NT2/D1 (cell line): ENCODE measurements at regions not wholly inside any gene's neighbourhood (a gene's known extent, or its start where the extent isn't known, plus 50 kb on each side); places are given as distances from the start of the nearest gene placed in this dataset.

Experiments
- SUZ12 ChIP-seq: IDR thresholded peaks from 2 replicates; pipeline ENCODE4 v1.6.1; 2011; ENCODE audit not compliant: insufficient read length, insufficient read depth; ENCODE audit errors: extremely low read depth
- YY1 ChIP-seq: IDR thresholded peaks from 2 replicates; pipeline ENCODE4 v1.6.1; 2011; ENCODE audit not compliant: insufficient read length, insufficient read depth
- ZNF274 ChIP-seq: IDR thresholded peaks from 2 replicates; pipeline ENCODE4 v1.6.1; 2011; ENCODE audit warnings: mild to moderate bottlenecking, low read depth, low read length

DNA sequence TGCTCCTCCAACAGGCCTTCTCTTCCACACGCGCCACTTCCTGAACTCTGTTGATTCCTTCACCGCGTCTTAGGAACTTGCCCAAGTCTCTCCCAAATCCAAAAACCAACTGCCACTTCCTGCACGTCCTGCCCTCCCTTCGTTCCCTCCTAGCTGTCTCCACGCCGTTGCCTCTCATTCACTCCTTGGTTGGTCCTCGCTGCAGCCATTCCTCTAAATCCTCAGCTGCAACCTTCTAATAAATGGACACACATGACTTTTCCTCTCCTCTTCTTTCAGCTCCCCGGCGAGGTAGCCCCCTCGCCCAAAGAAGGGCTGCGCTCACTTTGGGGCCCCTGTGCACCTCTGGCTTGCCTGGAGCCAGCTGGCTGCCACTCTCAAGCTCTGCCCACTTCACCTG, 110.2 kb downstream of the XRCC2 start:
- no peak for TF ChIP-seq YY1
- no peak for TF ChIP-seq SUZ12
- TF ChIP-seq ZNF274 = no peak
